Endothelial cell (in vitro differentiated cells): ENCODE measurements at regions not wholly inside any gene's neighbourhood (a gene's known extent, or its start where the extent isn't known, plus 50 kb on each side); places are given as distances from the start of the nearest gene placed in this dataset.

Experiments used
- DNase-seq: peaks from one replicate; pipeline ENCODE4 v3.0.0; 2021; ENCODE audit warnings: low spot score
- H3K27ac Mint-ChIP-seq: one replicate; pipeline ENCODE4 v1.8.0; 2021; ENCODE audit warnings: mixed read lengths, inconsistent platforms; ENCODE audit not compliant: unreplicated experiment
- H3K27me3 Mint-ChIP-seq: one replicate; pipeline ENCODE4 v1.8.0; 2021; ENCODE audit warnings: mild to moderate bottlenecking, moderate library complexity, mixed read lengths, inconsistent platforms; ENCODE audit not compliant: unreplicated experiment
- H3K36me3 Mint-ChIP-seq: one replicate; pipeline ENCODE4 v1.8.0; 2021; ENCODE audit warnings: mild to moderate bottlenecking, low read depth, mixed read lengths, inconsistent platforms; ENCODE audit not compliant: unreplicated experiment
- H3K4me1 Mint-ChIP-seq: one replicate; pipeline ENCODE4 v1.8.0; 2021; ENCODE audit warnings: mild to moderate bottlenecking, mixed read lengths, inconsistent platforms; ENCODE audit not compliant: unreplicated experiment
- H3K4me3 Mint-ChIP-seq: one replicate; pipeline ENCODE4 v1.8.0; 2021; ENCODE audit warnings: mild to moderate bottlenecking, mixed read lengths, inconsistent platforms; ENCODE audit not compliant: unreplicated experiment
- H3K9me3 Mint-ChIP-seq: one replicate; pipeline ENCODE4 v1.8.0; 2021; ENCODE audit warnings: mixed read lengths, inconsistent platforms; ENCODE audit not compliant: unreplicated experiment
- CTCF ChIP-seq: fragments of 200-600 bp; sonication (generic); IDR thresholded peaks from one replicate; pipeline ENCODE4 v1.5.0; 2021; ENCODE audit warnings: antibody characterized with exemption; ENCODE audit not compliant: unreplicated experiment

DNA sequence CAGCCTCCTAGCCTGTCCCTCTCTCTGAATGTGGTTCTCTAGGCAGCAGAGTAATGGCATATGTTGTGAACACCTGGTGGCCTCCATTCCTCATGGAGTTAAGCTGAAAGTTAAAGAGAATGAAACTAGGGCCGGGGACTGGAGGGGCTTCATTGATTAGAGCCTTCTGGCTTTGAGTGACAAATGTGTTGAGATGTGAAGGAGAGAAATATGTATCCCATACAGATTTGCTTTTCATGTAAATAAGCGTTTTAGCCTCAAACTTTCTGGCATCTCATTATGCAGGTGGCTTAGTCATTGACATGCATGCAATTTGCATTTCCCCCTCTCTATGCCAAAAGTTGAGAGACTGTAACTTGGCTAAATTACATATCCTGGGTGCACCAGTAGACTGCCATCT is 537.7 kb upstream of the EEF2KMT start:
- Mint-ChIP-seq H3K4me3 (no peak overlapping the region), H3K27ac (no peak overlapping the region), H3K27me3 (no peaks in the 10 kb centered on the region), H3K9me3 (no peaks in the 10 kb centered on the region), H3K36me3 (no peaks in the 10 kb centered on the region), H3K4me1 (no peaks in the 10 kb centered on the region)
- no peak for DNase-seq
- TF ChIP-seq CTCF, result no peak

- no peak for DNase-seq
- H3K36me3 Mint-ChIP-seq, result no peaks in the 10 kb centered on the region
- no peak for TF ChIP-seq CTCF
- no peaks in the 10 kb centered on the region for H3K4me1 Mint-ChIP-seq
- H3K9me3 Mint-ChIP-seq, result no peaks in the 10 kb centered on the region
- no peak overlapping the region for H3K4me3 Mint-ChIP-seq
- no peaks in the 10 kb centered on the region for H3K27me3 Mint-ChIP-seq
- no peak overlapping the region for H3K27ac Mint-ChIP-seq
Measured at GRCh38 chr16:5634666-5635180, 537.1 kb upstream of the EEF2KMT start.

DNA sequence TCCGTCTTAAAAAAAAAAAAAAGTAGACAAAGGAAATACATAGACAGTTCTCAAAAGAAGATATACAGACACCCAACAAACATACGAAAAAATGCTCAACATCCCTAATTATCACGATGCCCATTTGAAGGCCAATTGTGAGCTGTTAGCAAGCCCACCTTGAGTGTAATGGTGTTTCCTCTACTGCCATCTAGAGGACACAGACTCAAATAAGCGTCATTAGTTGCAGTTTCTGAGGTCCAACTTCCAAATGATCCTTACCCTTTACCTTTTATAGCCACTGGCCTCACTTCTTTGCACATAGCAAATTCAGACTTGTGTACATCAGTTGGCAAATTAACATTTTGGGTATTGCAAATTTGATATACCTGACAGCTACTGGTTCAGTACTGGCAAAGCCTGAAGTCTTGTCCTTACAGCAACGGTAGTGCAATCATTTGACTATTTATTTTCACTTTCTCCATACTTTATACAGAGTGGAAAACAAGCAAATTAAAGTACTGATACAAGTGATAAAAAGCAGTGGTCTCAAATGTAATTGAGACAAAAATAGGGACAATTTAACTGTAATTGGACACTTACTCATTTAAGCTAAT is 536.3 kb upstream of the EEF2KMT start:
- no peaks in the 10 kb centered on the region for H3K4me1 Mint-ChIP-seq
- no peaks in the 10 kb centered on the region for H3K9me3 Mint-ChIP-seq
- H3K27ac Mint-ChIP-seq, result no peak overlapping the region
- peak; percentile 36 for TF ChIP-seq CTCF
- no peak for DNase-seq
- H3K4me3 Mint-ChIP-seq, result no peak overlapping the region
- no peaks in the 10 kb centered on the region for H3K27me3 Mint-ChIP-seq
- no peaks in the 10 kb centered on the region for H3K36me3 Mint-ChIP-seq

DNA sequence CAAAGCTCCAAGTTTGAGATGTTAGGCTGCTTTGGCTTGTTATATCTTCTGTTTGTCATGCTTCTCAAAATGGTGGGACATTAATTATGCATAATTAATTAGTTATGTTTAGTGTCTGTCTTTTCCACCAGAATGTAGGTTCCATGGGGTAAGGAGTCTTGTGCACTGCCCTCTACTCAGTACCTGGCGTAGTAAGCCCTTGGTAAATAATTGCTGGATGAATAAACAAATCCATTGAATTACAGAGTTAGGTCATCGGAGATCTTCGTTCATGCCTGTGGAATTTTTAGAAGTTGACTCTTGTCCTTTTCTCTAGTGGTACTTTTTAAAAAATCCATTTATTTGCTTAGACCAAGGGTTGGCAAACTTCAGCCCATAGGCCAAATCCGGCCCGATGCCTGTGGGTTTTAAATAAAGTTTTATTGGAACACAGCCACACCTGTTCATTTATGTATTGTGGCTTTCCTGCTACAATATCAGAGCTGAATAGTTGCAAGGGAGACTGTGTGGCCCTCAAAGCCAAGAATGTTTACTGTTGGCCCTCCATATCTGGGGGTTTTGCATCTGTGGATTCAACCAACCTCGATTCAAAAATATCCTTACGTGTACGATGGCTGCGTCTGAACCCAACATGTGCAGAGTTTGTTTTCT is 524.8 kb upstream of the EEF2KMT start:
- TF ChIP-seq CTCF, result no peak
- Mint-ChIP-seq H3K27me3 (peaks cover 3% of the 10 kb centered on the region), H3K36me3 (no peaks in the 10 kb centered on the region), H3K9me3 (no peaks in the 10 kb centered on the region), H3K4me3 (no peak overlapping the region), H3K4me1 (no peaks in the 10 kb centered on the region), H3K27ac (no peak overlapping the region)
- no peak for DNase-seq

GRCh38 chr16:5621826-5622225 is 524.2 kb upstream of the EEF2KMT start:
- TF ChIP-seq CTCF, result no peak
- Mint-ChIP-seq H3K4me3 (no peak overlapping the region), H3K4me1 (no peaks in the 10 kb centered on the region), H3K36me3 (no peaks in the 10 kb centered on the region), H3K27ac (no peak overlapping the region), H3K9me3 (no peaks in the 10 kb centered on the region), H3K27me3 (peaks cover 3% of the 10 kb centered on the region)
- no peak for DNase-seq
